SK-N-MC (cell line): ENCODE measurements at regions not wholly inside any gene's neighbourhood (a gene's known extent, or its start where the extent isn't known, plus 50 kb on each side); places are given as distances from the start of the nearest gene placed in this dataset.

Experiments used
- EZH2 ChIP-seq: fragments of 200-600 bp; sonication (generic); IDR thresholded peaks from one replicate; pipeline ENCODE4 v1.6.1; 2017; ENCODE audit warnings: antibody characterized with exemption
- POLR2AphosphoS5 ChIP-seq: IDR thresholded peaks from 2 replicates; pipeline ENCODE4 v1.6.1; 2012; ENCODE audit warnings: mild to moderate bottlenecking, low read depth, low read length, borderline replicate concordance

DNA sequence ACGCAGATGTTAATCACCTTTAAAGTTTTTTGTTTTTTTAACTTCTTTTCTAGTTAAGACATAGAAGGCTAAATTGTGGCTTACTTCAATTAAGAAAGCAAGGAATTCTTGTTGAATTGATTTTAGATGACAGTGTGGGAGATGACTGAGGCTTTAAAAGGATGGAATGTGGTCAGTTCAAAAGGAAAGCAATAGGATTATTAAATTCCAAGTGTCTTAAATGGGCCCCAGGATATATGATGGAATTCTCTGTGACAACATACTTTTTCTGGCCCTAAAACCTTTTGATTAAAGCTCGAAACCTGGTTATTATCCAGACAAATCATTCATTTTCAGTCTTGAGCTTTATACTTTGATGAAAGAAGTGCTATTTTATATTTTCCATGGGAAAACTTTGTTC is 179.0 kb upstream of the TMEFF2 start:
- TF ChIP-seq EZH2 (no peak), POLR2AphosphoS5 (no peak)
